ENCODE measurements at regions not wholly inside any gene's neighbourhood (a gene's known extent, or its start where the extent isn't known, plus 50 kb on each side); places are given as distances from the start of the nearest gene placed in this dataset.

DNA sequence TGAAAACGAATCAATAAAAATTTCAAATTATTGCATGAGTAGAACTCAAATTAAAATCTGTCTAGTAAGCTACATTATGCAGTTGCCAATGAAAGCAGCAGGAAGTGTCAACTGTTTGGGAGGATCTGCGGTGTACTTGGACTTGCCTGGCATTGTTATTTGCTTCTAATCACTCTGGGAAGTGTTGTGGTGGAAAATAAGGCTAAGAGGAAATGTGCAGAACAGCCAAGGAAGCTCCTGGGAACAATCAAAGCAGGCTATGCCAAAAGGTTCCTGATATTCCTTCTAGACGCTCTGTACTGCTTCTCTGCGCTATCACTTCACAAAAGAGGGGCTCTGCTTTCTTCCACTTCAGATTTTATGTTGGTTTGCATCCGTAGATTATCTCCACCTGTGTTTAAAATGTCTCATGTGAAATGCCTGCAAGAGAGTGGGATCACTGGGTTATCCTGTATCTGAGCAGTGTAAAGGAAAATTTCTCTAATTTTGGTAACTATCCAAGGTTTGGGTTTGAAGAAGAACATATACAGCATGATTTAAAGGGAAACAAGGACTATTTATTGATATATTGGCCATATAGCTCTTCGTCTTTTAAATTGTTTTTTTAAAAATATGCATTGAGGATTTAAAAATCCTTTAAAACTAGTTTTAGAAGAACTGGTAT is 182.7 kb upstream of the CSNK1A1L start:
- TF ChIP-seq POLR2A (IDR thresholded peaks at IDR 0.05): no peak
- no peak for TF ChIP-seq CTCF (IDR thresholded peaks at IDR 0.05 in 8 of 11, conservative IDR thresholded peaks at IDR 0.05 in 3 of 11)
- TF ChIP-seq POLR2AphosphoS5 (IDR thresholded peaks at IDR 0.05): no peak
